RCC 7860 (cell line): ENCODE measurements at regions not wholly inside any gene's neighbourhood (a gene's known extent, or its start where the extent isn't known, plus 50 kb on each side); places are given as distances from the start of the nearest gene placed in this dataset.

Experiments used
- DNase-seq: peaks from one replicate; pipeline ENCODE4 v3.0.0-alpha.2; 2015; ENCODE audit warnings: low spot score
- FAIRE-seq: peaks from 2 replicates; lab custom pipeline; 2012; peaks lifted over from hg19 to GRCh38; lab: Jason Lieb, UNC

DNA sequence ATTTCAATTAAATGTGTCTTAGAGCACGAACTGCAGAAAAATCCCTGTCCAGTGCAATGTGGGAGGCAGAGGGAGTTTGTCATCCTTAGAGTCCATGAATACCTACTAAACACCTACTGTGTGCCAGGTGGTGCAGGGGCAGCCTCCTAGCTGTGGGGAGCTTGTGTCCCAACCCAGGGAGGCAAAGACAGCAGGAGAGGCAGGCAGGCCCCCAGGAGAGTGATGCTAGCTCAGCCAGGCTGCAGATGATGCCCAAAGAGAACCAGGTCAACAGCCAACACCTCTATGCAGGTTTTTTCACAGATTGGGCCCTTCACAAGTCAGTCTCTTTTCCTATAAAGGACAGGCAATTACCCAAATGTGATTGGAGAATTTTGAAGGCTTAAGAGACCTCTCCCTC, 108.2 kb upstream of the UQCRFS1 start:
- FAIRE-seq (no peak), DNase-seq (no peak)

DNA sequence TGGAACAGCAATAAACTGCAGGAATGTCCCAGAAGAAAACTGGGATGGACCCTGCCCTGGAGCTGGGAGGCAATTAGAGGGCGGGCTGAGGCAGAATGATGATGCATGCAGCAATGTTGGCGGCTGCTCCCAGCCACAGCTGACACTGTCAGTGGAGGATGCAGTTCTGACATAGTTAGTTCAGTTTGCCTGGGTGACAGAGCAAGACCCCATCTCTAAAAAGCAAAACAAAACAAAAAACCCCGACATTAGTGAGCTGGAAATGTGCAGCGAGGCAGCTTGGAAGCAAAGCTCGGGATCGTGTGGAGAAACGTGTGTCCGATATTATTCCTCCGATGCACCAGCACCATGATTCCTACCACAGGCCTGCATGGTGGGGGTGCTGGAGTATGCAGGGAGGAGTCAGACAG, 110.1 kb upstream of the UQCRFS1 start:
- no peak for DNase-seq

GRCh38 chr19:29323440-29324290, 110.7 kb upstream of the UQCRFS1 start:
- FAIRE-seq (no peak), DNase-seq (no peak)

More for the DNA sequence above, 110.1 kb upstream of the UQCRFS1 start:
- FAIRE-seq = no peak

DNA sequence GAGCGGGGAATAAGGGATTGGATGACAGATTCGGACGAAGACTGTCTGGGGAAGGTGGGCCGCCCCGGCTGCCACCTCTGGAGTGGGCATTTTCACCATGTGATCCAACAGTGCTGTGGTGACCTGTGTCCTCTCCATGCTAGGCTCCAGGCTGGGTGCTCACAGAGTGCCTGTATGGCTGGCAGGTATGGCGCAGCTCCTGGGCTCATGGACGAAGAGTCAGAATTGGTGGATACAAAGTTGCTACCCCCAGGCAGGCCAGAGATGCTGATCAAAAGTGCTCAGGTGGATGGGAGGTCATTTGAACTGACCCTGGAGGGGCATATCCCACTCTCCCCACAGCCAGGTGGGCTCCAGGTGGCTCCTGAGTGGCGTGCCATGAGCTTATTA, 111.3 kb upstream of the UQCRFS1 start:
- FAIRE-seq (no peak), DNase-seq (no peak)

- DNase-seq (no peak), FAIRE-seq (no peak)
Observed at GRCh38 chr19:29324717-29325116, 111.8 kb upstream of the UQCRFS1 start.

- DNase-seq = no peak
- no peak for FAIRE-seq
Observed at GRCh38 chr19:29325241-29325975, 112.5 kb upstream of the UQCRFS1 start.

GRCh38 chr19:29326351-29326750, 113.4 kb upstream of the UQCRFS1 start:
- FAIRE-seq (no peak), DNase-seq (peak; percentile 29)

- DNase-seq = no peak
- no peak for FAIRE-seq
Observed at GRCh38 chr19:29326849-29327840, 114.2 kb upstream of the UQCRFS1 start.

GRCh38 chr19:29328586-29328985, 115.6 kb upstream of the UQCRFS1 start:
- FAIRE-seq = no peak
- DNase-seq = no peak

GRCh38 chr19:29329460-29330134, 116.6 kb upstream of the UQCRFS1 start:
- FAIRE-seq (no peak), DNase-seq (no peak)

- no peak for FAIRE-seq
Observed at GRCh38 chr19:29336425-29336824, 123.5 kb upstream of the UQCRFS1 start.

DNA sequence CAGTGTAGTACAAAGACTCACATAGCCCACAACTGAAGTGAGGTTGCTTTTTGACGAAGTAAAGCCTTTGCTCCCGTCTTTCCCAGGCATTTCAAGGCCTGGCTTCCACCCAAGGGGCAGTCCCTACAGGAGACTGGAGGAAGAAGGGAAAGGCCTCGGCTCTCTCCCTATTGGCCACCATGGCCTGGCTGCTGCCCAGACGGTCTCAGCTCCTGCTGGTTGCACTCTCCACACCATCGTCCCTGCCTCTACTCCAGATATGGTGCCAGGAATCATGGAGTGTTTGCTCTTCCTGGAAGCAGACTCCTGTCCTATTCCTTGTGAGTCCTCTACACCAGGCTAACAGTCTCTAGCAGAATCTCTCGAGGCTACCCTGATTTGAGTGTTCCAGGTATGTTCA, 124.1 kb upstream of the UQCRFS1 start:
- no peak for FAIRE-seq
- no peak for DNase-seq

More at GRCh38 chr19:29336425-29336824, 123.5 kb upstream of the UQCRFS1 start:
- no peak for DNase-seq

GRCh38 chr19:29338480-29338879, 125.5 kb upstream of the UQCRFS1 start:
- no peak for FAIRE-seq
- no peak for DNase-seq

DNA sequence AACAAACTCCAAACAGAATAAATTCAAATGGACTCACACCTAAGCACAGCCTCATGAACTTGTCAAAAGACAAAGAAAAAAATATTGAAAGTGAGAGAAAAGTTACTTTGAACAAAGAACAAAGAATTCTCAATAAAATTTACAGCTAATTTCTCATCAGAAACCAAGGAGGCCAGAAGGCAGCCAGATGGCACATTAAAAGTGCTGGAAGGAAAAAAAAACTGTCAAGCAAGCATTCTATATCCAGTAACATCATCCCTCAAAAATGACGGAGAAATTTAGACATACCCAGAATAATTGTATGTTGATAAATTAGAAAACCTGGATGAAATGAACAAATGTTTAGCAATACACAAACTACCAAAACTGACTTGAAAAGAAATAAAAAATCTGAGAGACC, 129.8 kb upstream of the UQCRFS1 start:
- DNase-seq = no peak
- FAIRE-seq = no peak

GRCh38 chr19:29364224-29364726, 151.3 kb upstream of the UQCRFS1 start:
- FAIRE-seq = no peak
- no peak for DNase-seq

- DNase-seq (no peak), FAIRE-seq (no peak)
Observed at GRCh38 chr19:29364999-29365398, 152.0 kb upstream of the UQCRFS1 start.

DNA sequence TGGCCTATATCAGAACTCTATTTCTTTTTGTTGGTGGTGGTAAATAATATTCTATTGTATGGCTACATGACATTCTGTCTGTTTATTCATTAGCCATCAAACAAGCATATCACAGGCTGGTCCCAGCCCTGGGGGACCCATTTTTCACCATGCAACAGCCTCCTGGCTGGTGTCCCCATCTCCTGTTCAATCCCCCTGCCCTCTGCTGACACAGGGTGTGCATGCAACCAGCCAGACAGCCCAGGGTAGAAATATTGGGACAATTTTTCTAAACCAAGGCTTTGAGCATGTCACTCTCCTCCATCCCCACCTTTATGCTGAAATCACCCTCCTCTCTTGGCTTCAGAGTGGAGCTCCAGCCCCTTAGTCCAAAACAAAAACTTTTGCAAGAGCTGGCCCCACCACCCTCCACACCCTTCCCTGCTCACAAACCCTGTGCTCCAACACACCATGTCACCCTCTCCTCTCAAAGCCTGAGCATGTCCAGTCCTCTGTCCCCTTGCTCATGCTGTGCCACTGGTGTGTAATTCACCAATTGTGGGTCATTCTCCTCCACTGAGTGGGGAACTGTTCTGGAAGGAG, 153.0 kb upstream of the UQCRFS1 start:
- FAIRE-seq = no peak
- DNase-seq = no peak

DNA sequence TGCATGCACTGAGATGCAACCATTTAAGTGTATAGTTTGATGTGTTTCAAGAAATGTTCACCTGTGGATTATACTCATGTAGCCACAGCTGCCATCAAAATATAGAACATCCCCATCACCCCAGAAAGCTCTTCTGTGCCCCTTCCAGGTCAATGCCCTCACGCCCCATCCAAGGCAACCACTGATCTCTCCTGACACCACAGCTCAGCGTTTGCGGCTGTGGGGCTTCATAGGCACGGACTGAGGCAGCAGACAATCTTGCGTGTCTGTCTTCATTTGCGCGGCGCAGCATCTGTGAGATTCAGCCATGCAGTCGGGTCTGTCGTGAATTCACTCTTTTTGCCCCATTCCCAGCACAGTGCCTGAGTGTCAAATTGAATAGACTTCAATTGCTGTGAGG, 153.8 kb upstream of the UQCRFS1 start:
- FAIRE-seq (no peak), DNase-seq (no peak)

DNA sequence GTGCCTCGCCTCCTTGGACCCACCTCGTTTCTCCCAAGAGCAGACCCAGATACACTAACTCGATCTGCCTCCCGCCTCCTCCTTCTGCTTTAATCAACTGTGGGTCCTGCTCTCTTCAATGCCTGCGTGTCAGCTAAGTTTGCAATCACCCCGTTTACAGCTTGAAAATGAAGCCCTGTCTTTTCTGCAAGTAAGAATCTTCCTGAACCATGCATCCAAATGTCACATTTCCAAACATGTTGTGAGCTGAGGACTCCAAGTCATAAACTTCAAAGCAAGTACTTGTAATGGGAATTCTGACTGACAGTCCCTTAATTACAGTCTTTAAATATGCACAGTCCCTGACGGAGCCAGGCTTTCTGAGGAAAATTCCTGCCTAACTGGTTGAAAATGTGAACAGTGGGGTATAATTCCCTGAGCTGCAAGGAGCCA, 154.9 kb upstream of the UQCRFS1 start:
- DNase-seq (no peak), FAIRE-seq (no peak)

GRCh38 chr19:29370276-29370675, 155.5 kb upstream of the VSTM2B start:
- no peak for DNase-seq
- no peak for FAIRE-seq
